NCI-H187 (cell line): ENCODE measurements at regions not wholly inside any gene's neighbourhood (a gene's known extent, or its start where the extent isn't known, plus 50 kb on each side); places are given as distances from the start of the nearest gene placed in this dataset.

Source experiments
- DNase-seq, 2 experiments: peaks; one replicate each; lab custom pipeline; 2025; lab: John Stamatoyannopoulos, UW

- DNase-seq = no peak
Observed at GRCh38 chr14:65320661-65321308, 91.7 kb upstream of the FUT8 start.

- DNase-seq = no peak
Observed at GRCh38 chr14:65321370-65321875, 91.1 kb upstream of the FUT8 start.

GRCh38 chr14:65329481-65329880, 83.0 kb upstream of the FUT8 start:
- no peak for DNase-seq

- DNase-seq = no peak
Observed at GRCh38 chr14:65329911-65330310, 82.6 kb upstream of the FUT8 start.

GRCh38 chr14:65330416-65330815, 82.1 kb upstream of the FUT8 start:
- no peak for DNase-seq

- no peak for DNase-seq
Observed at GRCh38 chr14:65331652-65332051, 80.9 kb upstream of the FUT8 start.

GRCh38 chr14:65332141-65332871, 80.2 kb upstream of the FUT8 start:
- DNase-seq = no peak

GRCh38 chr14:65333943-65334687, 78.4 kb upstream of the FUT8 start:
- DNase-seq = no peak

GRCh38 chr14:65334765-65335410, 77.6 kb upstream of the FUT8 start:
- DNase-seq = no peak

- no peak for DNase-seq
Observed at GRCh38 chr14:65335411-65335947, 77.1 kb upstream of the FUT8 start.

GRCh38 chr14:65336191-65336591, 76.3 kb upstream of the FUT8 start:
- no peak for DNase-seq

GRCh38 chr14:65339866-65340265, 72.7 kb upstream of the FUT8 start:
- DNase-seq = no peak

GRCh38 chr14:65344011-65344410, 68.5 kb upstream of the FUT8 start:
- no peak for DNase-seq

GRCh38 chr14:65345266-65345665, 67.3 kb upstream of the FUT8 start:
- no peak for DNase-seq

- no peak for DNase-seq
Observed at GRCh38 chr14:65346474-65346873, 66.1 kb upstream of the FUT8 start.

GRCh38 chr14:65346895-65347294, 65.6 kb upstream of the FUT8 start:
- no peak for DNase-seq

GRCh38 chr14:65348137-65348536, 64.4 kb upstream of the FUT8 start:
- DNase-seq = no peak

- DNase-seq = no peak
Observed at GRCh38 chr14:65349100-65349499, 63.4 kb upstream of the FUT8 start.

- no peak for DNase-seq
Observed at GRCh38 chr14:65351493-65352194, 60.9 kb upstream of the FUT8 start.

GRCh38 chr14:65352964-65353530, 59.5 kb upstream of the FUT8 start:
- no peak for DNase-seq

GRCh38 chr14:65354131-65354530, 58.4 kb upstream of the FUT8 start:
- no peak for DNase-seq
